ENCODE measurements at regions not wholly inside any gene's neighbourhood (a gene's known extent, or its start where the extent isn't known, plus 50 kb on each side); places are given as distances from the start of the nearest gene placed in this dataset.

GRCh38 chr6:167739721-167740475, 86.8 kb upstream of the AFDN start:
- Histone ChIP-seq H3K36me3 (ENCODE audit: control insufficient read depth in 2 of 2, extremely low read depth in 1 of 2, insufficient read depth in 2 of 2, low read length in 2 of 2) (no peaks in the 10 kb centered on the region), H3K9ac (replicated peaks; ENCODE audit: extremely low read depth, insufficient read depth, low read length) (no peak overlapping the region), H3K27me3 (ENCODE audit: control insufficient read depth in 2 of 2, insufficient read depth in 2 of 2, low read length in 2 of 2) (no peaks in the 10 kb centered on the region), H3K4me2 (ENCODE audit: insufficient read depth, low read length) (no peak overlapping the region), H3K79me2 (ENCODE audit: control insufficient read depth, insufficient read depth, low read length) (no peaks in the 10 kb centered on the region), H3K4me1 (ENCODE audit: control insufficient read depth, extremely low read depth, insufficient read depth, low read length) (no peaks in the 10 kb centered on the region), H3K4me3 (replicated peaks in 1 of 3; ENCODE audit: insufficient read depth in 1 of 3, low read depth in 1 of 3, low read length in 3 of 3) (no peak overlapping the region), H4K20me1 (replicated peaks; ENCODE audit: control insufficient read depth, extremely low read depth, insufficient read depth, low read length) (no peaks in the 10 kb centered on the region), H3K9me1 (replicated peaks; ENCODE audit: control insufficient read depth, extremely low read depth, insufficient read depth, low read length) (no peaks in the 10 kb centered on the region), H3K9me3 (replicated peaks; ENCODE audit: control insufficient read depth, insufficient read depth, low read length) (no peaks in the 10 kb centered on the region), H2AFZ (ENCODE audit: low read depth, low read length) (no peak overlapping the region), H3K27ac (ENCODE audit: insufficient read depth, low read depth, low read length) (no peak overlapping the region)
- TF ChIP-seq MAX (IDR thresholded peaks at IDR 0.05; ENCODE audit: insufficient read depth, insufficient read length) (no peak), CTCF (IDR thresholded peaks at IDR 0.05; ENCODE audit: extremely low read depth in 1 of 2, insufficient read depth in 1 of 2, low read depth in 1 of 2, low read length in 2 of 2) (no peak), POLR2A (IDR thresholded peaks at IDR 0.05; ENCODE audit: low read depth, low read length) (no peak), EZH2 (IDR thresholded peaks at IDR 0.05; ENCODE audit: borderline replicate concordance, low read depth, low read length, severe bottlenecking) (no peak)
- CTCF ChIA-PET = interaction anchor here (1.0 kb wide), 1 partner anchor 40 kb away, joined by 4 read pairs; no protein-coding TSS in a partner anchor
- no TSS peak for BruUV-seq (replicated peaks)
- no peak for DNase-seq (ENCODE audit: low read depth, low spot score)
- FAIRE-seq = no peak
- POLR2A ChIA-PET = no interaction called here
- dilution Hi-C loops (cut with MboI; ENCODE audit: extremely low pct_ligation_motif_present, low sequenced_read_pairs) (no loop called here), intact Hi-C loops (cut with micrococcal nuclease) (no loop called here)

All from endothelial cell of umbilical vein (primary cell).